Activated naive CD4-positive, alpha-beta T cell treated with anti-CD3 and anti-CD28 coated beads for 36 hours (primary cell): ENCODE measurements at regions not wholly inside any gene's neighbourhood (a gene's known extent, or its start where the extent isn't known, plus 50 kb on each side); places are given as distances from the start of the nearest gene placed in this dataset.

Source experiments
- CTCF ChIA-PET: fragments of 350-600 bp; sonication (Branson Sonifier 250); formaldehyde crosslinking; loops from one replicate; lab custom pipeline; 2021; ENCODE audit warnings: antibody characterized with exemption; lab: Charles Lee
- DNase-seq: peaks from one replicate; pipeline ENCODE4 v3.0.0-alpha.2; 2020
- H3K27ac Mint-ChIP-seq: one replicate; pipeline ENCODE4 v1.8.0; 2021; ENCODE audit warnings: mild to moderate bottlenecking, mixed read lengths
- H3K27me3 Mint-ChIP-seq: one replicate; pipeline ENCODE4 v1.8.0; 2021; ENCODE audit warnings: low read depth, mixed read lengths
- H3K36me3 Mint-ChIP-seq: one replicate; pipeline ENCODE4 v1.8.0; 2021; ENCODE audit warnings: low read depth, mixed read lengths
- H3K4me1 Mint-ChIP-seq: one replicate; pipeline ENCODE4 v1.8.0; 2021; ENCODE audit warnings: low read depth, mixed read lengths
- H3K4me3 Mint-ChIP-seq: one replicate; pipeline ENCODE4 v1.8.0; 2021; ENCODE audit warnings: mild to moderate bottlenecking, moderate library complexity, mixed read lengths
- H3K9me3 Mint-ChIP-seq: one replicate; pipeline ENCODE4 v1.8.0; 2021; ENCODE audit warnings: mixed read lengths
- intact Hi-C: fragments of 100-400 bp; cut with micrococcal nuclease; formaldehyde crosslinking; loops from one replicate; pipeline ENCODE4 v1.15.1; 2023

GRCh38 chr5:165508286-165508685 is 2002.9 kb downstream of the MAT2B start:
- Mint-ChIP-seq H3K4me1 (no peaks in the 10 kb centered on the region), H3K27me3 (no peaks in the 10 kb centered on the region), H3K36me3 (peaks cover 2% of the 10 kb centered on the region), H3K4me3 (no peak overlapping the region), H3K27ac (no peak overlapping the region), H3K9me3 (peaks cover 15% of the 10 kb centered on the region)
- CTCF ChIA-PET: no interaction called here
- intact Hi-C loops: no loop called here
- DNase-seq: no peak

GRCh38 chr5:165508861-165509260 is 2003.4 kb downstream of the MAT2B start:
- Mint-ChIP-seq H3K4me1 (no peaks in the 10 kb centered on the region), H3K27ac (no peak overlapping the region), H3K36me3 (no peaks in the 10 kb centered on the region), H3K9me3 (peaks cover 15% of the 10 kb centered on the region), H3K27me3 (no peaks in the 10 kb centered on the region), H3K4me3 (no peak overlapping the region)
- CTCF ChIA-PET: no interaction called here
- intact Hi-C loops: no loop called here
- DNase-seq: no peak

- CTCF ChIA-PET: interaction anchor here (1.2 kb wide), 1 partner anchor 12 kb away, joined by 3 read pairs; no protein-coding TSS in a partner anchor
- intact Hi-C loops: no loop called here
- Mint-ChIP-seq H3K36me3 (no peaks in the 10 kb centered on the region), H3K4me1 (no peaks in the 10 kb centered on the region), H3K27me3 (no peaks in the 10 kb centered on the region), H3K4me3 (no peak overlapping the region), H3K9me3 (no peaks in the 10 kb centered on the region), H3K27ac (no peak overlapping the region)
- no peak for DNase-seq
Observed at GRCh38 chr5:165521816-165522610, 2016.6 kb downstream of the MAT2B start.

- Mint-ChIP-seq H3K27ac (no peak overlapping the region), H3K36me3 (no peaks in the 10 kb centered on the region), H3K4me3 (no peak overlapping the region), H3K27me3 (no peaks in the 10 kb centered on the region), H3K4me1 (no peaks in the 10 kb centered on the region), H3K9me3 (peaks cover 11% of the 10 kb centered on the region)
- no peak for DNase-seq
- intact Hi-C loops: no loop called here
- CTCF ChIA-PET: no interaction called here
Observed at GRCh38 chr5:165525271-165525670, 2019.9 kb downstream of the MAT2B start.

GRCh38 chr5:165526357-165526756 is 2020.9 kb downstream of the MAT2B start:
- no peaks in the 10 kb centered on the region for H3K36me3 Mint-ChIP-seq
- intact Hi-C loops: no loop called here
- peaks cover 11% of the 10 kb centered on the region for H3K9me3 Mint-ChIP-seq
- no peak overlapping the region for H3K4me3 Mint-ChIP-seq
- no peak for DNase-seq
- H3K27me3 Mint-ChIP-seq: no peaks in the 10 kb centered on the region
- no peaks in the 10 kb centered on the region for H3K4me1 Mint-ChIP-seq
- no peak overlapping the region for H3K27ac Mint-ChIP-seq
- CTCF ChIA-PET: interaction anchor here (0.7 kb wide), 1 partner anchor 745 kb away, joined by 3 read pairs; no protein-coding TSS in a partner anchor

GRCh38 chr5:165527577-165527976 is 2022.2 kb downstream of the MAT2B start:
- no peaks in the 10 kb centered on the region for H3K4me1 Mint-ChIP-seq
- intact Hi-C loops: no loop called here
- H3K9me3 Mint-ChIP-seq: peaks cover 14% of the 10 kb centered on the region
- no peak overlapping the region for H3K27ac Mint-ChIP-seq
- H3K4me3 Mint-ChIP-seq: no peak overlapping the region
- no peaks in the 10 kb centered on the region for H3K27me3 Mint-ChIP-seq
- CTCF ChIA-PET: no interaction called here
- no peak for DNase-seq
- no peaks in the 10 kb centered on the region for H3K36me3 Mint-ChIP-seq

GRCh38 chr5:165538065-165538464 is 2032.6 kb downstream of the MAT2B start:
- H3K27me3 Mint-ChIP-seq: no peaks in the 10 kb centered on the region
- H3K4me3 Mint-ChIP-seq: no peak overlapping the region
- H3K36me3 Mint-ChIP-seq: no peaks in the 10 kb centered on the region
- H3K4me1 Mint-ChIP-seq: no peaks in the 10 kb centered on the region
- no peak for DNase-seq
- intact Hi-C loops: no loop called here
- peaks cover 6% of the 10 kb centered on the region for H3K9me3 Mint-ChIP-seq
- H3K27ac Mint-ChIP-seq: no peak overlapping the region
- CTCF ChIA-PET: no interaction called here

GRCh38 chr5:165559645-165560044 is 2054.2 kb downstream of the MAT2B start:
- no peaks in the 10 kb centered on the region for H3K27me3 Mint-ChIP-seq
- CTCF ChIA-PET: no interaction called here
- H3K4me1 Mint-ChIP-seq: no peaks in the 10 kb centered on the region
- peaks cover 8% of the 10 kb centered on the region for H3K9me3 Mint-ChIP-seq
- H3K27ac Mint-ChIP-seq: no peak overlapping the region
- H3K36me3 Mint-ChIP-seq: no peaks in the 10 kb centered on the region
- intact Hi-C loops: no loop called here
- no peak overlapping the region for H3K4me3 Mint-ChIP-seq
- no peak for DNase-seq

- H3K9me3 Mint-ChIP-seq: peaks cover 6% of the 10 kb centered on the region
- H3K4me1 Mint-ChIP-seq: no peaks in the 10 kb centered on the region
- intact Hi-C loops: no loop called here
- no peak overlapping the region for H3K27ac Mint-ChIP-seq
- H3K27me3 Mint-ChIP-seq: no peaks in the 10 kb centered on the region
- CTCF ChIA-PET: no interaction called here
- no peak for DNase-seq
- H3K4me3 Mint-ChIP-seq: no peak overlapping the region
- H3K36me3 Mint-ChIP-seq: no peaks in the 10 kb centered on the region
Observed at GRCh38 chr5:165560648-165561047, 2055.2 kb downstream of the MAT2B start.

GRCh38 chr5:165565911-165566310 is 2060.5 kb downstream of the MAT2B start:
- no peak for DNase-seq
- no peak overlapping the region for H3K4me3 Mint-ChIP-seq
- no peaks in the 10 kb centered on the region for H3K4me1 Mint-ChIP-seq
- no peaks in the 10 kb centered on the region for H3K36me3 Mint-ChIP-seq
- CTCF ChIA-PET: interaction anchor here (0.6 kb wide), 1 partner anchor 214 kb away, joined by 3 read pairs; no protein-coding TSS in a partner anchor
- no peak overlapping the region for H3K27ac Mint-ChIP-seq
- peaks cover 7% of the 10 kb centered on the region for H3K9me3 Mint-ChIP-seq
- no peaks in the 10 kb centered on the region for H3K27me3 Mint-ChIP-seq
- intact Hi-C loops: no loop called here

GRCh38 chr5:165569551-165569950 is 2064.1 kb downstream of the MAT2B start:
- H3K27me3 Mint-ChIP-seq: no peaks in the 10 kb centered on the region
- H3K9me3 Mint-ChIP-seq: peaks cover 10% of the 10 kb centered on the region
- no peaks in the 10 kb centered on the region for H3K36me3 Mint-ChIP-seq
- intact Hi-C loops: no loop called here
- DNase-seq: no peak
- no peak overlapping the region for H3K4me3 Mint-ChIP-seq
- no peaks in the 10 kb centered on the region for H3K4me1 Mint-ChIP-seq
- H3K27ac Mint-ChIP-seq: no peak overlapping the region
- CTCF ChIA-PET: no interaction called here

GRCh38 chr5:165573445-165573844 is 2068.0 kb downstream of the MAT2B start:
- CTCF ChIA-PET: no interaction called here
- H3K4me3 Mint-ChIP-seq: no peak overlapping the region
- peaks cover 6% of the 10 kb centered on the region for H3K9me3 Mint-ChIP-seq
- H3K36me3 Mint-ChIP-seq: no peaks in the 10 kb centered on the region
- DNase-seq: no peak
- intact Hi-C loops: no loop called here
- H3K4me1 Mint-ChIP-seq: no peaks in the 10 kb centered on the region
- H3K27ac Mint-ChIP-seq: no peak overlapping the region
- no peaks in the 10 kb centered on the region for H3K27me3 Mint-ChIP-seq

GRCh38 chr5:165574100-165574499 is 2068.7 kb downstream of the MAT2B start:
- no peaks in the 10 kb centered on the region for H3K27me3 Mint-ChIP-seq
- CTCF ChIA-PET: no interaction called here
- no peak for DNase-seq
- no peak overlapping the region for H3K27ac Mint-ChIP-seq
- intact Hi-C loops: no loop called here
- H3K9me3 Mint-ChIP-seq: peaks cover 6% of the 10 kb centered on the region
- H3K4me3 Mint-ChIP-seq: no peak overlapping the region
- no peaks in the 10 kb centered on the region for H3K36me3 Mint-ChIP-seq
- no peaks in the 10 kb centered on the region for H3K4me1 Mint-ChIP-seq
